GM12878 (cell line): ENCODE measurements at regions not wholly inside any gene's neighbourhood (a gene's known extent, or its start where the extent isn't known, plus 50 kb on each side); places are given as distances from the start of the nearest gene placed in this dataset.

Experiments
- ATAC-seq: fragments of 200-7000 bp; cut with Tn5 transposase; 3 replicates; pipeline ENCODE4 v1.9.1; 2020; ENCODE audit warnings: mild to moderate bottlenecking, moderate library complexity
- BruUV-seq: library from RNA; stranded (reverse); fragments of 400-500 nt; replicated peaks from 2 replicates; lab custom pipeline; 2021; lab: Mats Ljungman, UMichigan
- CTCF ChIA-PET: fragments of 300-600 bp; sonication (Branson Sonifier 250); formaldehyde crosslinking; extraction: SDS; loops from one replicate; lab custom pipeline; 2021; ENCODE audit warnings: inconsistent platforms; lab: Yijun Ruan, JAX
- POLR2A ChIA-PET: fragments of 350-600 bp; formaldehyde crosslinking; extraction: SDS; loops from one replicate; lab custom pipeline; 2021; ENCODE audit warnings: inconsistent platforms; lab: Charles Lee
- RAD21 ChIA-PET: fragments of 300-600 bp; sonication (Branson Sonifier 250); formaldehyde crosslinking; loops from one replicate; lab custom pipeline; 2023; ENCODE audit warnings: antibody characterized with exemption; ENCODE audit not compliant: unreplicated experiment; lab: Charles Lee
- SMC1A ChIA-PET: fragments of 300-600 bp; sonication (Branson Sonifier 250); formaldehyde crosslinking; loops from one replicate; lab custom pipeline; 2023; ENCODE audit not compliant: unreplicated experiment, uncharacterized antibody; lab: Charles Lee
- DNase-seq: peaks from one replicate; pipeline ENCODE4 v3.0.0-alpha.2; 2011; ENCODE audit warnings: low read depth, low spot score
- FAIRE-seq: peaks from 3 replicates; lab custom pipeline; 2011; peaks lifted over from hg19 to GRCh38; lab: Jason Lieb, UNC
- H2AFZ ChIP-seq: 2 replicates; pipeline ENCODE4 v1.6.0; 2011; ENCODE audit warnings: low read depth, low read length, control low read depth; ENCODE audit not compliant: control insufficient read depth
- H3K27ac ChIP-seq: 2 replicates; pipeline ENCODE4 v1.5.1; 2011; ENCODE audit warnings: control low read depth; ENCODE audit not compliant: control insufficient read depth, insufficient read depth
- H3K27me3 ChIP-seq, 2 experiments: replicated peaks in 1 of 2; 2 replicates each; pipeline versions ENCODE4 v1.6.0 to v1.6.1; 2011; ENCODE audit warnings: low read length in 1 of 2; ENCODE audit not compliant: control insufficient read depth in 2 of 2, insufficient read depth in 2 of 2
- H3K36me3 ChIP-seq, 2 experiments: 2 replicates each; pipeline ENCODE4 v1.5.1; 2011; ENCODE audit warnings: low read length in 1 of 2; ENCODE audit not compliant: control insufficient read depth in 2 of 2, insufficient read depth in 2 of 2
- H3K4me1 ChIP-seq: 2 replicates; pipeline ENCODE4 v1.6.1; 2011; ENCODE audit warnings: mild to moderate bottlenecking, low read length, moderate library complexity, mixed read lengths; ENCODE audit not compliant: control insufficient read depth, insufficient read depth
- H3K4me2 ChIP-seq: 2 replicates; pipeline ENCODE4 v1.6.0; 2011; ENCODE audit warnings: control low read depth; ENCODE audit not compliant: control insufficient read depth, insufficient read depth
- H3K4me3 ChIP-seq: fragments of 200-600 bp; sonication (generic); 2 replicates; pipeline ENCODE4 v1.5.1; 2016
- H3K79me2 ChIP-seq: 2 replicates; pipeline ENCODE4 v1.6.0; 2011; ENCODE audit warnings: low read length; ENCODE audit not compliant: control insufficient read depth, insufficient read depth
- H3K9ac ChIP-seq: 2 replicates; pipeline ENCODE4 v1.8.0; 2011; ENCODE audit warnings: low read length, control low read depth, mixed read lengths; ENCODE audit not compliant: control insufficient read depth, insufficient read depth
- H3K9me3 ChIP-seq: replicated peaks from 3 replicates; pipeline ENCODE4 v1.5.1; 2011; ENCODE audit warnings: mild to moderate bottlenecking, low read length; ENCODE audit not compliant: control insufficient read depth, insufficient read depth
- H4K20me1 ChIP-seq: 2 replicates; pipeline ENCODE4 v1.6.0; 2011; ENCODE audit not compliant: control insufficient read depth, insufficient read depth
- CBX3 ChIP-seq: fragments of 200-600 bp; sonication (generic); IDR thresholded peaks from 2 replicates; pipeline ENCODE4 v1.6.1; 2016; ENCODE audit warnings: low read depth, borderline replicate concordance
- CREB1 ChIP-seq: IDR thresholded peaks from 2 replicates; pipeline ENCODE4 v1.6.1; 2012; ENCODE audit warnings: low read depth, mild to moderate bottlenecking, inconsistent platforms
- DPF2 ChIP-seq: fragments of 450-650 bp; IDR thresholded peaks from 2 replicates; pipeline ENCODE4 v1.6.1; 2017; ENCODE audit warnings: mild to moderate bottlenecking
- FOXK2 ChIP-seq: fragments of 450-650 bp; IDR thresholded peaks from 2 replicates; pipeline ENCODE4 v1.6.1; 2017; ENCODE audit warnings: mild to moderate bottlenecking, moderate library complexity
- LARP7 ChIP-seq: fragments of 450-650 bp; IDR thresholded peaks from 2 replicates; pipeline ENCODE4 v1.6.1; 2017; ENCODE audit warnings: mild to moderate bottlenecking
- NR2C2 ChIP-seq: IDR thresholded peaks from 2 replicates; pipeline ENCODE4 v1.6.1; 2011; ENCODE audit warnings: borderline replicate concordance, low read depth; ENCODE audit not compliant: control insufficient read depth, insufficient read length
- RAD21 ChIP-seq: IDR thresholded peaks from 2 replicates; pipeline ENCODE4 v1.6.1; 2011; ENCODE audit warnings: mild to moderate bottlenecking, low read depth, low read length, moderate library complexity; ENCODE audit not compliant: insufficient read depth
- RUNX3 ChIP-seq: IDR thresholded peaks from 2 replicates; pipeline ENCODE4 v1.6.1; 2012; ENCODE audit warnings: low read length, inconsistent platforms
- SMC3 ChIP-seq: IDR thresholded peaks from 2 replicates; pipeline ENCODE4 v1.6.1; 2011; ENCODE audit warnings: low read length, improper control_type of control experiment, borderline replicate concordance
- TBL1XR1 ChIP-seq: IDR thresholded peaks from 2 replicates; pipeline ENCODE4 v1.6.1; 2012; ENCODE audit warnings: low read depth, low read length, improper control_type of control experiment
- WGBS: methylation state at CpG from one replicate; pipeline ENCODE4 v1.1.6; 2016; ENCODE audit warnings: low lambda C conversion rate; ENCODE audit not compliant: insufficient replicate concordance, insufficient coverage; ENCODE audit errors: missing lambda C conversion rate; 5-methylcytosine and 5-hydroxymethylcytosine counted together
- in situ Hi-C: fragments of 300-500 bp; cut with MboI; formaldehyde crosslinking; loops from 9 replicates; pipeline ENCODE4 v1.14.3; 2018; ENCODE audit warnings: mixed read lengths
- intact Hi-C: fragments of 100-400 bp; cut with micrococcal nuclease; formaldehyde crosslinking; loops from one replicate; pipeline ENCODE4 v1.14.2; 2022; ENCODE audit not compliant: unreplicated experiment
- TF ChIP-seq, protein P1 (sequence below): fragments of 450-650 bp; formaldehyde crosslinking; IDR thresholded peaks from 2 replicates; pipeline ENCODE4 v1.4.0; 2022; ENCODE audit warnings: mild to moderate bottlenecking, moderate library complexity
- TF ChIP-seq, protein P2 (sequence below), 3 experiments: IDR thresholded peaks in 2 of 3; conservative IDR thresholded peaks in 1 of 3; 2 replicates each; pipeline ENCODE4 v1.5.1; 2011; ENCODE audit warnings: low read depth in 3 of 3, low read length in 3 of 3, mild to moderate bottlenecking in 3 of 3, control low read depth in 2 of 3, moderate library complexity in 2 of 3, inconsistent platforms in 1 of 3, mixed read lengths in 1 of 3; ENCODE audit not compliant: control insufficient read depth in 2 of 3, insufficient read depth in 1 of 3; ENCODE audit errors: extremely low read depth in 1 of 3
- TF ChIP-seq, protein P3 (sequence below): fragments of 450-650 bp; IDR thresholded peaks from 2 replicates; pipeline ENCODE4 v1.6.1; 2017; ENCODE audit warnings: antibody characterized with exemption, mild to moderate bottlenecking, moderate library complexity

DNA sequence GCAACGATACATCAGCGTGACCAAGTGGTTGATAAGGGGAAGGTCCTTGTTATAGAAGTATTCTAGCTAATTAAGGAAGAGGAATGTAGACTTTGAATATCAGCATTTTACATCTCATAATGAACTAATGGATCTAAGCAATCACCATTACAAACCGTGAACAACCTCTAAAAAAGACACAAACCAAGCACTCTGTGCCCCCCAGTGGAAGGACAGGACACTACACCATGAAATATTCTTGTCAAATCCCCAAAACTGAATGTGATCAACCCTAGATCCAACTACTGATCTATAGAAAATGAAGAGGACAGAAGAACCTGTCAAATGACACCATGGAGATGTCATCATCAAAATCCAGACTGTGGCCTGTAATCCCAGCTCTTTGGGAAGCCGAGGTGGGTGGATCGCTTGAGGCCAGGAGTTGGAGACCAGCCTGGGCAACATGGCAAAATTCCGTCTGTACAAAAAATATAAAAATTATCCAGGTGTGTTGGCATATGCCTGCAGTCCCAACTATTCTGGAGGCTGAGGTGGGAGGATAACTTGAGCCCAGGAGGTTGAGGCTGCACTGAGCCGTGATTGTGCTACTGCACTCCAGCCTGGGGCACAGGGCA is 111.3 kb upstream of the CARD11 start:
- H3K27ac ChIP-seq, result no peak overlapping the region
- H4K20me1 ChIP-seq, result no peaks in the 10 kb centered on the region
- H2AFZ ChIP-seq, result no peak overlapping the region
- H3K4me3 ChIP-seq, result no peak overlapping the region
- no peak overlapping the region for H3K9ac ChIP-seq
- ChIA-PET POLR2A (interaction anchor here (1.4 kb wide), 2 partner anchors 88 to 290 kb away, joined by 3 to 5 read pairs; no protein-coding TSS in a partner anchor), SMC1A (interaction anchor here (0.7 to 4.1 kb wide), 16 partner anchors 9 to 291 kb away, joined by 3 to 43 read pairs (median 4); no protein-coding TSS in a partner anchor), CTCF (interaction anchor here (0.7 to 4.3 kb wide), 19 partner anchors 14 to 445 kb away, joined by 3 to 72 read pairs (median 4); no protein-coding TSS in a partner anchor), RAD21 (interaction anchor here (0.8 to 2.5 kb wide), 7 partner anchors 86 to 289 kb away, joined by 3 to 19 read pairs (median 9); no protein-coding TSS in a partner anchor)
- WGBS, result 58% methylated on average over 7 of the region's 7 CpGs
- no peaks in the 10 kb centered on the region for H3K4me1 ChIP-seq
- no TSS peak for BruUV-seq
- intact Hi-C loops, result loop anchor here (1.0 to 10.0 kb wide), 4 partner anchors 90 to 490 kb away; no protein-coding TSS in a partner anchor
- no peaks in the 10 kb centered on the region for H3K9me3 ChIP-seq
- peak; percentile 99 for FAIRE-seq
- in situ Hi-C loops, result loop anchor here (5.0 kb wide), 1 partner anchor 268 kb away; no protein-coding TSS in a partner anchor
- ATAC-seq, result peak; percentile 75
- DNase-seq, result peak; percentile 15
- H3K27me3 ChIP-seq, result no peaks in the 10 kb centered on the region
- H3K79me2 ChIP-seq, result no peaks in the 10 kb centered on the region
- no peaks in the 10 kb centered on the region for H3K36me3 ChIP-seq
- H3K4me2 ChIP-seq, result no peak overlapping the region
- TF ChIP-seq CREB1, result 0 out of 2 replicates have a peak, but pooled peaks have one; percentile 12
- TF ChIP-seq CBX3, result no peak
- no peak for TF ChIP-seq RUNX3
- TF ChIP-seq DPF2, result no peak
- TF ChIP-seq LARP7, result no peak
- TF ChIP-seq FOXK2, result no peak
- no peak for TF ChIP-seq TBL1XR1
- TF ChIP-seq, protein P1, sequence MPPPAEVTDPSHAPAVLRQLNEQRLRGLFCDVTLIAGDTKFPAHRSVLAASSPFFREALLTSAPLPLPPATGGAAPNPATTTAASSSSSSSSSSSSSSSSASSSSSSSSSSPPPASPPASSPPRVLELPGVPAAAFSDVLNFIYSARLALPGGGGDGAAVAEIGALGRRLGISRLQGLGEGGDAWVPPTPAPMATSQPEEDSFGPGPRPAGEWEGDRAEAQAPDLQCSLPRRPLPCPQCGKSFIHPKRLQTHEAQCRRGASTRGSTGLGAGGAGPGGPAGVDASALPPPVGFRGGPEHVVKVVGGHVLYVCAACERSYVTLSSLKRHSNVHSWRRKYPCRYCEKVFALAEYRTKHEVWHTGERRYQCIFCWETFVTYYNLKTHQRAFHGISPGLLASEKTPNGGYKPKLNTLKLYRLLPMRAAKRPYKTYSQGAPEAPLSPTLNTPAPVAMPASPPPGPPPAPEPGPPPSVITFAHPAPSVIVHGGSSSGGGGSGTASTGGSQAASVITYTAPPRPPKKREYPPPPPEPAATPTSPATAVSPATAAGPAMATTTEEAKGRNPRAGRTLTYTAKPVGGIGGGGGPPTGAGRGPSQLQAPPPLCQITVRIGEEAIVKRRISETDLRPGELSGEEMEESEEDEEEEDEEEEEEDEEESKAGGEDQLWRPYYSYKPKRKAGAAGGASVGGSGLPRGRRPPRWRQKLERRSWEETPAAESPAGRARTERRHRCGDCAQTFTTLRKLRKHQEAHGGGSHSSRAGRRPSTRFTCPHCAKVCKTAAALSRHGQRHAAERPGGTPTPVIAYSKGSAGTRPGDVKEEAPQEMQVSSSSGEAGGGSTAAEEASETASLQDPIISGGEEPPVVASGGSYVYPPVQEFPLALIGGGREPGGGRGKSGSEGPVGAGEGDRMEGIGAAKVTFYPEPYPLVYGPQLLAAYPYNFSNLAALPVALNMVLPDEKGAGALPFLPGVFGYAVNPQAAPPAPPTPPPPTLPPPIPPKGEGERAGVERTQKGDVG (CRISPR knock-in tag), result no peak
- TF ChIP-seq, protein P2, sequence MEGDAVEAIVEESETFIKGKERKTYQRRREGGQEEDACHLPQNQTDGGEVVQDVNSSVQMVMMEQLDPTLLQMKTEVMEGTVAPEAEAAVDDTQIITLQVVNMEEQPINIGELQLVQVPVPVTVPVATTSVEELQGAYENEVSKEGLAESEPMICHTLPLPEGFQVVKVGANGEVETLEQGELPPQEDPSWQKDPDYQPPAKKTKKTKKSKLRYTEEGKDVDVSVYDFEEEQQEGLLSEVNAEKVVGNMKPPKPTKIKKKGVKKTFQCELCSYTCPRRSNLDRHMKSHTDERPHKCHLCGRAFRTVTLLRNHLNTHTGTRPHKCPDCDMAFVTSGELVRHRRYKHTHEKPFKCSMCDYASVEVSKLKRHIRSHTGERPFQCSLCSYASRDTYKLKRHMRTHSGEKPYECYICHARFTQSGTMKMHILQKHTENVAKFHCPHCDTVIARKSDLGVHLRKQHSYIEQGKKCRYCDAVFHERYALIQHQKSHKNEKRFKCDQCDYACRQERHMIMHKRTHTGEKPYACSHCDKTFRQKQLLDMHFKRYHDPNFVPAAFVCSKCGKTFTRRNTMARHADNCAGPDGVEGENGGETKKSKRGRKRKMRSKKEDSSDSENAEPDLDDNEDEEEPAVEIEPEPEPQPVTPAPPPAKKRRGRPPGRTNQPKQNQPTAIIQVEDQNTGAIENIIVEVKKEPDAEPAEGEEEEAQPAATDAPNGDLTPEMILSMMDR (IDR thresholded peaks at IDR 0.05 in 2 of 3, conservative IDR thresholded peaks at IDR 0.05 in 1 of 3; ENCODE audit: control insufficient read depth in 2 of 3, extremely low read depth in 1 of 3, insufficient read depth in 1 of 3, low read depth in 3 of 3, low read length in 3 of 3), result peak; percentile 74 to 78 (median 77)
- peak; percentile 94 for TF ChIP-seq RAD21
- peak; percentile 97 for TF ChIP-seq SMC3
- no peak for TF ChIP-seq NR2C2
- TF ChIP-seq, protein P3, sequence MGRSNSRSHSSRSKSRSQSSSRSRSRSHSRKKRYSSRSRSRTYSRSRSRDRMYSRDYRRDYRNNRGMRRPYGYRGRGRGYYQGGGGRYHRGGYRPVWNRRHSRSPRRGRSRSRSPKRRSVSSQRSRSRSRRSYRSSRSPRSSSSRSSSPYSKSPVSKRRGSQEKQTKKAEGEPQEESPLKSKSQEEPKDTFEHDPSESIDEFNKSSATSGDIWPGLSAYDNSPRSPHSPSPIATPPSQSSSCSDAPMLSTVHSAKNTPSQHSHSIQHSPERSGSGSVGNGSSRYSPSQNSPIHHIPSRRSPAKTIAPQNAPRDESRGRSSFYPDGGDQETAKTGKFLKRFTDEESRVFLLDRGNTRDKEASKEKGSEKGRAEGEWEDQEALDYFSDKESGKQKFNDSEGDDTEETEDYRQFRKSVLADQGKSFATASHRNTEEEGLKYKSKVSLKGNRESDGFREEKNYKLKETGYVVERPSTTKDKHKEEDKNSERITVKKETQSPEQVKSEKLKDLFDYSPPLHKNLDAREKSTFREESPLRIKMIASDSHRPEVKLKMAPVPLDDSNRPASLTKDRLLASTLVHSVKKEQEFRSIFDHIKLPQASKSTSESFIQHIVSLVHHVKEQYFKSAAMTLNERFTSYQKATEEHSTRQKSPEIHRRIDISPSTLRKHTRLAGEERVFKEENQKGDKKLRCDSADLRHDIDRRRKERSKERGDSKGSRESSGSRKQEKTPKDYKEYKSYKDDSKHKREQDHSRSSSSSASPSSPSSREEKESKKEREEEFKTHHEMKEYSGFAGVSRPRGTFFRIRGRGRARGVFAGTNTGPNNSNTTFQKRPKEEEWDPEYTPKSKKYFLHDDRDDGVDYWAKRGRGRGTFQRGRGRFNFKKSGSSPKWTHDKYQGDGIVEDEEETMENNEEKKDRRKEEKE, result no peak
